ENCODE measurements at regions not wholly inside any gene's neighbourhood (a gene's known extent, or its start where the extent isn't known, plus 50 kb on each side); places are given as distances from the start of the nearest gene placed in this dataset.

GRCh38 chr7:68376131-68376661 is 1222.1 kb upstream of the AUTS2 start:
- H2AK5ac ChIP-seq (ENCODE audit: low read length): no peak overlapping the region
- no peak overlapping the region for H4K5ac ChIP-seq (ENCODE audit: low read length)
- H2BK120ac ChIP-seq (ENCODE audit: low read depth, low read length): no peak overlapping the region
- no peak overlapping the region for H4K8ac ChIP-seq (ENCODE audit: low read depth, low read length)
- H3K9ac ChIP-seq (ENCODE audit: low read length): no peak overlapping the region
- H3K18ac ChIP-seq (ENCODE audit: low read length): no peak overlapping the region
- no peak for DNase-seq
- no peaks in the 10 kb centered on the region for H3K36me3 ChIP-seq (ENCODE audit: control insufficient read depth, insufficient read depth, low read length)
- no peak overlapping the region for H3K56ac ChIP-seq (ENCODE audit: low read length)
- H3K27me3 ChIP-seq (ENCODE audit: insufficient read depth, low read length, poor library complexity): no peaks in the 10 kb centered on the region
- no peak overlapping the region for H2BK5ac ChIP-seq (ENCODE audit: low read length)
- H3K23ac ChIP-seq (ENCODE audit: low read length): no peak overlapping the region
- H3K4ac ChIP-seq (ENCODE audit: low read depth, low read length): no peak overlapping the region
- H3K4me3 ChIP-seq (ENCODE audit: low read length): no peak overlapping the region
- H3K4me2 ChIP-seq (ENCODE audit: low read length): no peak overlapping the region
- no peak overlapping the region for H3K27ac ChIP-seq (ENCODE audit: low read depth, low read length)
- no peaks in the 10 kb centered on the region for H3K4me1 ChIP-seq (ENCODE audit: control insufficient read depth, low read depth, low read length)
- no peaks in the 10 kb centered on the region for H3K79me1 ChIP-seq (ENCODE audit: low read length)
- H2BK15ac ChIP-seq (replicated peaks; ENCODE audit: low read depth): no peak overlapping the region
- H3K79me2 ChIP-seq (ENCODE audit: control insufficient read depth, insufficient read depth, low read length): no peaks in the 10 kb centered on the region
- WGBS (ENCODE audit: extremely low coverage, insufficient coverage, low lambda C conversion rate): no CpG with 5 or more reads among the region's 2 CpGs

- no peak overlapping the region for H4K5ac ChIP-seq (ENCODE audit: low read length)
These were observed 1216.5 kb upstream of the AUTS2 start for GRCh38 chr7:68381731-68382130.

GRCh38 chr7:68384581-68384980 is 1213.7 kb upstream of the AUTS2 start:
- no CpG with 5 or more reads among the region's 1 CpG for WGBS (ENCODE audit: extremely low coverage, insufficient coverage, low lambda C conversion rate)

More at GRCh38 chr7:68381731-68382130, 1216.5 kb upstream of the AUTS2 start:
- Histone ChIP-seq H3K4ac (ENCODE audit: low read depth, low read length) (no peak overlapping the region), H2BK5ac (ENCODE audit: low read length) (no peak overlapping the region), H3K18ac (ENCODE audit: low read length) (no peak overlapping the region), H3K4me1 (ENCODE audit: control insufficient read depth, low read depth, low read length) (no peaks in the 10 kb centered on the region), H3K79me2 (ENCODE audit: control insufficient read depth, insufficient read depth, low read length) (no peaks in the 10 kb centered on the region), H2AK5ac (ENCODE audit: low read length) (no peak overlapping the region), H3K27ac (ENCODE audit: low read depth, low read length) (no peak overlapping the region), H3K4me3 (ENCODE audit: low read length) (no peak overlapping the region), H2BK15ac (replicated peaks; ENCODE audit: low read depth) (no peak overlapping the region), H3K4me2 (ENCODE audit: low read length) (no peak overlapping the region), H4K8ac (ENCODE audit: low read depth, low read length) (no peak overlapping the region), H3K56ac (ENCODE audit: low read length) (no peak overlapping the region), H3K9ac (ENCODE audit: low read length) (no peak overlapping the region), H3K36me3 (ENCODE audit: control insufficient read depth, insufficient read depth, low read length) (no peaks in the 10 kb centered on the region), H3K23ac (ENCODE audit: low read length) (no peak overlapping the region), H3K27me3 (ENCODE audit: insufficient read depth, low read length, poor library complexity) (no peaks in the 10 kb centered on the region), H3K79me1 (ENCODE audit: low read length) (no peaks in the 10 kb centered on the region), H2BK120ac (ENCODE audit: low read depth, low read length) (no peak overlapping the region)
- no peak for DNase-seq
- WGBS (ENCODE audit: extremely low coverage, insufficient coverage, low lambda C conversion rate): no CpG with 5 or more reads among the region's 2 CpGs

DNA sequence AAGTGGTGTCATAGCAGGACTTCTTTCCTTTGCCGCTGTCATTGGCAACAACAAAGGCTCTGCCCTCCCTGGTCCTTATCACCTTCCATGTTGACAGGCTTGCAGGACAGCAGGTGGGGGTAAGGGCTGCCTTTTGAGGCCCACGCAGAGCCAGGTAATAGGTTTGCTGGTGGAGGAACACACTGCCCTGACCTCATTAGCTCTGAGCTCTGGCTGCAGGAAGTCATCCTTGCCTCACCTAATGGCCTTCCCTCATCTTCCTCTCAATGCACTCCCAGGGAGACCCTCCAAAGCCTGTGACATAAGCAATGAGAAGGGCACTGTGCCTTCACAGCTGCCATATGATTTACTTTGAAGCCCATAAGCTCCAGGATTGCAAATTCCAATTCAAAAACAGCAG is 1205.2 kb upstream of the AUTS2 start:
- no peaks in the 10 kb centered on the region for H3K79me1 ChIP-seq (ENCODE audit: low read length)
- H3K27me3 ChIP-seq (ENCODE audit: insufficient read depth, low read length, poor library complexity): no peaks in the 10 kb centered on the region
- H3K4ac ChIP-seq (ENCODE audit: low read depth, low read length): no peak overlapping the region
- no peak overlapping the region for H4K8ac ChIP-seq (ENCODE audit: low read depth, low read length)
- no peak overlapping the region for H3K18ac ChIP-seq (ENCODE audit: low read length)
- H2BK5ac ChIP-seq (ENCODE audit: low read length): no peak overlapping the region
- H3K79me2 ChIP-seq (ENCODE audit: control insufficient read depth, insufficient read depth, low read length): no peaks in the 10 kb centered on the region
- no CpG with 5 or more reads among the region's 2 CpGs for WGBS (ENCODE audit: extremely low coverage, insufficient coverage, low lambda C conversion rate)
- no peak overlapping the region for H3K23ac ChIP-seq (ENCODE audit: low read length)
- H2AK5ac ChIP-seq (ENCODE audit: low read length): no peak overlapping the region
- H3K27ac ChIP-seq (ENCODE audit: low read depth, low read length): no peak overlapping the region
- no peak overlapping the region for H3K4me2 ChIP-seq (ENCODE audit: low read length)
- no peak overlapping the region for H3K56ac ChIP-seq (ENCODE audit: low read length)
- no peaks in the 10 kb centered on the region for H3K36me3 ChIP-seq (ENCODE audit: control insufficient read depth, insufficient read depth, low read length)
- no peak overlapping the region for H3K4me3 ChIP-seq (ENCODE audit: low read length)
- H4K5ac ChIP-seq (ENCODE audit: low read length): no peak overlapping the region
- H3K9ac ChIP-seq (ENCODE audit: low read length): no peak overlapping the region
- DNase-seq: no peak
- no peak overlapping the region for H2BK15ac ChIP-seq (replicated peaks; ENCODE audit: low read depth)
- no peaks in the 10 kb centered on the region for H3K4me1 ChIP-seq (ENCODE audit: control insufficient read depth, low read depth, low read length)
- no peak overlapping the region for H2BK120ac ChIP-seq (ENCODE audit: low read depth, low read length)

More at GRCh38 chr7:68384581-68384980, 1213.7 kb upstream of the AUTS2 start:
- H3K36me3 ChIP-seq (ENCODE audit: control insufficient read depth, insufficient read depth, low read length): no peaks in the 10 kb centered on the region
- no peaks in the 10 kb centered on the region for H3K27me3 ChIP-seq (ENCODE audit: insufficient read depth, low read length, poor library complexity)
- no peak overlapping the region for H2BK120ac ChIP-seq (ENCODE audit: low read depth, low read length)
- no peak overlapping the region for H2AK5ac ChIP-seq (ENCODE audit: low read length)
- no peaks in the 10 kb centered on the region for H3K79me2 ChIP-seq (ENCODE audit: control insufficient read depth, insufficient read depth, low read length)
- H3K56ac ChIP-seq (ENCODE audit: low read length): no peak overlapping the region
- H2BK15ac ChIP-seq (replicated peaks; ENCODE audit: low read depth): no peak overlapping the region
- H4K5ac ChIP-seq (ENCODE audit: low read length): no peak overlapping the region
- no peak overlapping the region for H4K8ac ChIP-seq (ENCODE audit: low read depth, low read length)
- no peak overlapping the region for H3K4me2 ChIP-seq (ENCODE audit: low read length)
- H3K4ac ChIP-seq (ENCODE audit: low read depth, low read length): no peak overlapping the region
- H3K4me3 ChIP-seq (ENCODE audit: low read length): no peak overlapping the region
- H3K18ac ChIP-seq (ENCODE audit: low read length): no peak overlapping the region
- H2BK5ac ChIP-seq (ENCODE audit: low read length): no peak overlapping the region
- H3K9ac ChIP-seq (ENCODE audit: low read length): no peak overlapping the region
- H3K23ac ChIP-seq (ENCODE audit: low read length): no peak overlapping the region
- no peaks in the 10 kb centered on the region for H3K79me1 ChIP-seq (ENCODE audit: low read length)
- H3K4me1 ChIP-seq (ENCODE audit: control insufficient read depth, low read depth, low read length): no peaks in the 10 kb centered on the region
- no peak for DNase-seq
- no peak overlapping the region for H3K27ac ChIP-seq (ENCODE audit: low read depth, low read length)

- no peaks in the 10 kb centered on the region for H3K36me3 ChIP-seq (ENCODE audit: control insufficient read depth, insufficient read depth, low read length)
- no peak overlapping the region for H3K23ac ChIP-seq (ENCODE audit: low read length)
- H2BK5ac ChIP-seq (ENCODE audit: low read length): no peak overlapping the region
- no peak for DNase-seq
- no peak overlapping the region for H3K18ac ChIP-seq (ENCODE audit: low read length)
- WGBS (ENCODE audit: extremely low coverage, insufficient coverage, low lambda C conversion rate): no CpG with 5 or more reads among the region's 3 CpGs
- no peak overlapping the region for H2BK15ac ChIP-seq (replicated peaks; ENCODE audit: low read depth)
- no peak overlapping the region for H3K4me2 ChIP-seq (ENCODE audit: low read length)
- no peak overlapping the region for H3K9ac ChIP-seq (ENCODE audit: low read length)
- no peak overlapping the region for H4K5ac ChIP-seq (ENCODE audit: low read length)
- no peak overlapping the region for H3K4me3 ChIP-seq (ENCODE audit: low read length)
- no peaks in the 10 kb centered on the region for H3K4me1 ChIP-seq (ENCODE audit: control insufficient read depth, low read depth, low read length)
- H3K79me1 ChIP-seq (ENCODE audit: low read length): no peaks in the 10 kb centered on the region
- H2AK5ac ChIP-seq (ENCODE audit: low read length): no peak overlapping the region
- no peaks in the 10 kb centered on the region for H3K27me3 ChIP-seq (ENCODE audit: insufficient read depth, low read length, poor library complexity)
- no peak overlapping the region for H3K4ac ChIP-seq (ENCODE audit: low read depth, low read length)
- H2BK120ac ChIP-seq (ENCODE audit: low read depth, low read length): no peak overlapping the region
- H3K27ac ChIP-seq (ENCODE audit: low read depth, low read length): no peak overlapping the region
- H3K56ac ChIP-seq (ENCODE audit: low read length): no peak overlapping the region
- H3K79me2 ChIP-seq (ENCODE audit: control insufficient read depth, insufficient read depth, low read length): no peaks in the 10 kb centered on the region
- no peak overlapping the region for H4K8ac ChIP-seq (ENCODE audit: low read depth, low read length)
These were observed 1204.1 kb upstream of the AUTS2 start for GRCh38 chr7:68394131-68394530.

- no peak overlapping the region for H3K23ac ChIP-seq (ENCODE audit: low read length)
- no peak for DNase-seq
These were observed 1198.2 kb upstream of the AUTS2 start for GRCh38 chr7:68399991-68400590.

More at GRCh38 chr7:68399991-68400590, 1198.2 kb upstream of the AUTS2 start:
- Histone ChIP-seq H3K9ac (ENCODE audit: low read length) (no peak overlapping the region), H3K27me3 (ENCODE audit: insufficient read depth, low read length, poor library complexity) (no peaks in the 10 kb centered on the region), H3K4ac (ENCODE audit: low read depth, low read length) (no peak overlapping the region), H3K18ac (ENCODE audit: low read length) (no peak overlapping the region), H3K4me1 (ENCODE audit: control insufficient read depth, low read depth, low read length) (no peaks in the 10 kb centered on the region), H3K4me2 (ENCODE audit: low read length) (no peak overlapping the region), H4K8ac (ENCODE audit: low read depth, low read length) (no peak overlapping the region), H4K5ac (ENCODE audit: low read length) (no peak overlapping the region), H2BK5ac (ENCODE audit: low read length) (no peak overlapping the region), H3K36me3 (ENCODE audit: control insufficient read depth, insufficient read depth, low read length) (no peaks in the 10 kb centered on the region), H2BK15ac (replicated peaks; ENCODE audit: low read depth) (no peak overlapping the region), H3K79me2 (ENCODE audit: control insufficient read depth, insufficient read depth, low read length) (no peaks in the 10 kb centered on the region), H2BK120ac (ENCODE audit: low read depth, low read length) (no peak overlapping the region), H3K27ac (ENCODE audit: low read depth, low read length) (no peak overlapping the region), H2AK5ac (ENCODE audit: low read length) (no peak overlapping the region), H3K56ac (ENCODE audit: low read length) (no peak overlapping the region), H3K4me3 (ENCODE audit: low read length) (no peak overlapping the region), H3K79me1 (ENCODE audit: low read length) (no peaks in the 10 kb centered on the region)
- WGBS (ENCODE audit: extremely low coverage, insufficient coverage, low lambda C conversion rate): no CpG with 5 or more reads among the region's 6 CpGs
